ENCODE measurements at regions not wholly inside any gene's neighbourhood (a gene's known extent, or its start where the extent isn't known, plus 50 kb on each side); places are given as distances from the start of the nearest gene placed in this dataset.

GRCh38 chr18:42287047-42287446, 332.0 kb downstream of the PIK3C3 start:
- CTCF ChIA-PET: no interaction called here
- Mint-ChIP-seq H3K27me3 (ENCODE audit: unreplicated experiment) (no peaks in the 10 kb centered on the region), H3K27ac (ENCODE audit: unreplicated experiment) (no peak overlapping the region), H3K4me1 (ENCODE audit: low read depth, unreplicated experiment) (no peaks in the 10 kb centered on the region), H3K36me3 (ENCODE audit: insufficient read depth, unreplicated experiment) (no peaks in the 10 kb centered on the region), H3K4me3 (ENCODE audit: low read depth, unreplicated experiment) (no peak overlapping the region), H3K9me3 (ENCODE audit: low read depth, unreplicated experiment) (no peaks in the 10 kb centered on the region)
- intact Hi-C loops (cut with micrococcal nuclease; ENCODE audit: unreplicated experiment): no loop called here
- no peak for DNase-seq
- no TSS peak for BruUV-seq (replicated peaks)
- TF ChIP-seq CTCF (IDR thresholded peaks at IDR 0.05; ENCODE audit: unreplicated experiment): no peak

- no TSS peak for BruUV-seq (replicated peaks)
- Mint-ChIP-seq H3K4me3 (ENCODE audit: low read depth, unreplicated experiment) (no peak overlapping the region), H3K4me1 (ENCODE audit: low read depth, unreplicated experiment) (no peaks in the 10 kb centered on the region), H3K9me3 (ENCODE audit: low read depth, unreplicated experiment) (no peaks in the 10 kb centered on the region), H3K27me3 (ENCODE audit: unreplicated experiment) (no peaks in the 10 kb centered on the region), H3K36me3 (ENCODE audit: insufficient read depth, unreplicated experiment) (no peaks in the 10 kb centered on the region), H3K27ac (ENCODE audit: unreplicated experiment) (no peak overlapping the region)
- CTCF ChIA-PET: no interaction called here
- no peak for TF ChIP-seq CTCF (IDR thresholded peaks at IDR 0.05; ENCODE audit: unreplicated experiment)
- no peak for DNase-seq
- intact Hi-C loops (cut with micrococcal nuclease; ENCODE audit: unreplicated experiment): no loop called here
These were observed 333.1 kb downstream of the PIK3C3 start for GRCh38 chr18:42288129-42288528.

- H3K27ac Mint-ChIP-seq (ENCODE audit: unreplicated experiment): no peak overlapping the region
- BruUV-seq (replicated peaks): no TSS peak
- no peaks in the 10 kb centered on the region for H3K36me3 Mint-ChIP-seq (ENCODE audit: insufficient read depth, unreplicated experiment)
- H3K9me3 Mint-ChIP-seq (ENCODE audit: low read depth, unreplicated experiment): no peaks in the 10 kb centered on the region
- CTCF ChIA-PET: no interaction called here
- no peaks in the 10 kb centered on the region for H3K4me1 Mint-ChIP-seq (ENCODE audit: low read depth, unreplicated experiment)
- H3K27me3 Mint-ChIP-seq (ENCODE audit: unreplicated experiment): no peaks in the 10 kb centered on the region
- TF ChIP-seq CTCF (IDR thresholded peaks at IDR 0.05; ENCODE audit: unreplicated experiment): no peak
- intact Hi-C loops (cut with micrococcal nuclease; ENCODE audit: unreplicated experiment): no loop called here
- DNase-seq: no peak
- no peak overlapping the region for H3K4me3 Mint-ChIP-seq (ENCODE audit: low read depth, unreplicated experiment)
These were observed 334.5 kb downstream of the PIK3C3 start for GRCh38 chr18:42289526-42289925.

GRCh38 chr18:42290318-42291307, 335.6 kb downstream of the PIK3C3 start:
- no peaks in the 10 kb centered on the region for H3K27me3 Mint-ChIP-seq (ENCODE audit: unreplicated experiment)
- no peak for DNase-seq
- no peaks in the 10 kb centered on the region for H3K4me1 Mint-ChIP-seq (ENCODE audit: low read depth, unreplicated experiment)
- TF ChIP-seq CTCF (IDR thresholded peaks at IDR 0.05; ENCODE audit: unreplicated experiment): no peak
- H3K27ac Mint-ChIP-seq (ENCODE audit: unreplicated experiment): no peak overlapping the region
- intact Hi-C loops (cut with micrococcal nuclease; ENCODE audit: unreplicated experiment): loop anchor here (10.0 kb wide), 1 partner anchor 294 kb away; no protein-coding TSS in a partner anchor
- CTCF ChIA-PET: no interaction called here
- BruUV-seq (replicated peaks): no TSS peak
- H3K9me3 Mint-ChIP-seq (ENCODE audit: low read depth, unreplicated experiment): no peaks in the 10 kb centered on the region
- no peaks in the 10 kb centered on the region for H3K36me3 Mint-ChIP-seq (ENCODE audit: insufficient read depth, unreplicated experiment)
- no peak overlapping the region for H3K4me3 Mint-ChIP-seq (ENCODE audit: low read depth, unreplicated experiment)
